GM21423 (cell line): ENCODE measurements at regions not wholly inside any gene's neighbourhood (a gene's known extent, or its start where the extent isn't known, plus 50 kb on each side); places are given as distances from the start of the nearest gene placed in this dataset.

Experiments
- ATAC-seq: cut with Tn5 transposase; IDR thresholded peaks from one replicate; pipeline ENCODE4 v1.9.1; 2021; ENCODE audit warnings: mild to moderate bottlenecking, moderate library complexity; ENCODE audit not compliant: unreplicated experiment

GRCh38 chr9:91065231-91066041 is 263.8 kb downstream of the SYK start:
- ATAC-seq = no peak

- no peak for ATAC-seq
These were observed 264.4 kb downstream of the SYK start for GRCh38 chr9:91066042-91066415.

- no peak for ATAC-seq
These were observed 265.2 kb downstream of the SYK start for GRCh38 chr9:91066856-91067255.

- no peak for ATAC-seq
These were observed 265.8 kb downstream of the SYK start for GRCh38 chr9:91067306-91067860.

- no peak for ATAC-seq
These were observed 269.8 kb downstream of the SYK start for GRCh38 chr9:91071184-91071990.

GRCh38 chr9:91073049-91073810 is 271.6 kb downstream of the SYK start:
- no peak for ATAC-seq

- no peak for ATAC-seq
These were observed 272.5 kb downstream of the SYK start for GRCh38 chr9:91073811-91074771.

- ATAC-seq = no peak
These were observed 273.2 kb downstream of the SYK start for GRCh38 chr9:91074866-91075265.

- no peak for ATAC-seq
These were observed 273.7 kb downstream of the SYK start for GRCh38 chr9:91075279-91075678.

- ATAC-seq = no peak
These were observed 276.2 kb downstream of the SYK start for GRCh38 chr9:91077624-91078368.

- no peak for ATAC-seq
These were observed 276.7 kb downstream of the SYK start for GRCh38 chr9:91078369-91078695.

GRCh38 chr9:91082731-91083130 is 279.0 kb downstream of the AUH start:
- ATAC-seq = no peak

- no peak for ATAC-seq
These were observed 276.7 kb downstream of the AUH start for GRCh38 chr9:91084896-91085516.

- ATAC-seq = no peak
These were observed 276.0 kb downstream of the AUH start for GRCh38 chr9:91085517-91086291.

- ATAC-seq = no peak
These were observed 274.9 kb downstream of the AUH start for GRCh38 chr9:91086657-91087461.

- ATAC-seq = no peak
These were observed 274.3 kb downstream of the AUH start for GRCh38 chr9:91087462-91087759.

- no peak for ATAC-seq
These were observed 272.2 kb downstream of the AUH start for GRCh38 chr9:91089405-91090129.
